CD4-positive, alpha-beta T cell (primary cell): ENCODE measurements at regions not wholly inside any gene's neighbourhood (a gene's known extent, or its start where the extent isn't known, plus 50 kb on each side); places are given as distances from the start of the nearest gene placed in this dataset.

Experiments used
- ATAC-seq: fragments of 200-7000 bp; cut with Tn5 transposase; one replicate; pipeline ENCODE4 v1.10.0; 2022; ENCODE audit warnings: mild to moderate bottlenecking; ENCODE audit not compliant: poor library complexity
- CTCF ChIA-PET: fragments of 350-600 bp; sonication (Branson Sonifier 250); formaldehyde crosslinking; loops from one replicate; lab custom pipeline; 2021; ENCODE audit warnings: antibody characterized with exemption, inconsistent platforms; lab: Charles Lee
- POLR2A ChIA-PET: fragments of 350-600 bp; sonication (Branson Sonifier 250); formaldehyde crosslinking; loops from one replicate; lab custom pipeline; 2021; ENCODE audit warnings: antibody characterized with exemption, inconsistent platforms; lab: Charles Lee
- DNase-seq, 14 experiments: peaks; one replicate each; pipeline ENCODE4 v3.0.0-alpha.2; 2013 to 2020; ENCODE audit warnings: mixed read lengths in 2 of 14
- H3K27ac ChIP-seq, 2 donors: one replicate each; pipeline versions ENCODE4 v1.5.1 to v1.7.0; 2013; ENCODE audit warnings: low read length in 2 of 2, low read depth in 1 of 2, mild to moderate bottlenecking in 1 of 2
- H3K27me3 ChIP-seq, 2 experiments: 1 replicate in 1 of 2; 2 replicates in 1 of 2; pipeline versions ENCODE4 v1.6.1 to v1.7.0; 2013; ENCODE audit warnings: low read length in 2 of 2, control low read depth in 1 of 2, mild to moderate bottlenecking in 1 of 2, moderate library complexity in 1 of 2; ENCODE audit not compliant: insufficient read depth in 2 of 2, control insufficient read depth in 1 of 2
- H3K36me3 ChIP-seq: one replicate; pipeline ENCODE4 v1.6.1; 2013; ENCODE audit warnings: low read length, control low read depth; ENCODE audit not compliant: insufficient read depth
- H3K4me1 ChIP-seq: one replicate; pipeline ENCODE4 v1.6.1; 2013; ENCODE audit warnings: low read length, control low read depth; ENCODE audit not compliant: insufficient read depth
- H3K4me3 ChIP-seq: one replicate; pipeline ENCODE4 v1.5.1; 2013; ENCODE audit warnings: mild to moderate bottlenecking, low read length, moderate library complexity
- H3K9me3 ChIP-seq, 2 experiments: 1 replicate in 1 of 2; 2 replicates in 1 of 2; pipeline versions ENCODE4 v1.6.1 to v1.7.0; 2013; ENCODE audit warnings: low read length in 2 of 2, mild to moderate bottlenecking in 2 of 2, control low read depth in 1 of 2, moderate library complexity in 1 of 2; ENCODE audit not compliant: control insufficient read depth in 1 of 2, insufficient read depth in 1 of 2
- H3K27ac Mint-ChIP-seq: one replicate; pipeline ENCODE4 v1.8.0; 2020; ENCODE audit warnings: mixed read lengths
- H3K27me3 Mint-ChIP-seq: one replicate; pipeline ENCODE4 v1.8.0; 2021; ENCODE audit warnings: mixed read lengths
- H3K36me3 Mint-ChIP-seq: one replicate; pipeline ENCODE4 v1.8.0; 2021; ENCODE audit warnings: low read depth, mixed read lengths
- H3K4me1 Mint-ChIP-seq: one replicate; pipeline ENCODE4 v1.8.0; 2021; ENCODE audit warnings: low read depth, mixed read lengths
- H3K4me3 Mint-ChIP-seq: one replicate; pipeline ENCODE4 v1.8.0; 2020; ENCODE audit warnings: mild to moderate bottlenecking, mixed read lengths
- H3K9me3 Mint-ChIP-seq: one replicate; pipeline ENCODE4 v1.8.0; 2020; ENCODE audit warnings: mixed read lengths
- intact Hi-C, 2 experiments: fragments of 100-400 bp; cut with DNase I in 1 of 2; cut with micrococcal nuclease in 1 of 2; formaldehyde crosslinking; loops; one replicate each; pipeline versions ENCODE4 v1.15.1 to v1.9.0; 2023 to 2025; cut with DNase I, micrococcal nuclease
- TF ChIP-seq, protein P1 (sequence below): fragments of 200-600 bp; IDR thresholded peaks from one replicate; pipeline ENCODE4 v1.8.0; 2022; ENCODE audit warnings: antibody characterized with exemption, mild to moderate bottlenecking

DNA sequence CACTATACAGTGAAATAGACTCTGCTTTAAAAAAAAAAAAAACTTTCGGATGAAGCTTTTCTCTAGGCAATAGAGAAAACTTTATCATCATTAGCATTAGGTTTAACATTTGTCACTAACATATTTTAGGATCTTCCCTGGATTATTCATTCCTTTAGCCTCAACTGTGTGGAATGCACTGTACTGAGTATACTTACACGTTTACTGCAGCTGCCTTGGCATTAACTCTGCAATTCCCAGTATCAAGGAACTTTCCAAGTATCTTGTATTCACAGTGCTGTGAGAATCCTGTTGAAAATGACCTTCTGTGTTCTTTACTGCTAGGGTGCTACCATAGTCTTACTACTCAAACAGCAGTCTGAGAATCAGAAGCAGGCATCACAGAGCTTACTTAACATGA lies 328.2 kb upstream of the COL3A1 start:
- no peaks in the 10 kb centered on the region for H3K27me3 Mint-ChIP-seq
- peaks cover 0 to 4% of the 10 kb centered on the region in 2 experiments for H3K9me3 ChIP-seq
- ATAC-seq (no peak), DNase-seq (no peak)
- TF ChIP-seq, protein P1, sequence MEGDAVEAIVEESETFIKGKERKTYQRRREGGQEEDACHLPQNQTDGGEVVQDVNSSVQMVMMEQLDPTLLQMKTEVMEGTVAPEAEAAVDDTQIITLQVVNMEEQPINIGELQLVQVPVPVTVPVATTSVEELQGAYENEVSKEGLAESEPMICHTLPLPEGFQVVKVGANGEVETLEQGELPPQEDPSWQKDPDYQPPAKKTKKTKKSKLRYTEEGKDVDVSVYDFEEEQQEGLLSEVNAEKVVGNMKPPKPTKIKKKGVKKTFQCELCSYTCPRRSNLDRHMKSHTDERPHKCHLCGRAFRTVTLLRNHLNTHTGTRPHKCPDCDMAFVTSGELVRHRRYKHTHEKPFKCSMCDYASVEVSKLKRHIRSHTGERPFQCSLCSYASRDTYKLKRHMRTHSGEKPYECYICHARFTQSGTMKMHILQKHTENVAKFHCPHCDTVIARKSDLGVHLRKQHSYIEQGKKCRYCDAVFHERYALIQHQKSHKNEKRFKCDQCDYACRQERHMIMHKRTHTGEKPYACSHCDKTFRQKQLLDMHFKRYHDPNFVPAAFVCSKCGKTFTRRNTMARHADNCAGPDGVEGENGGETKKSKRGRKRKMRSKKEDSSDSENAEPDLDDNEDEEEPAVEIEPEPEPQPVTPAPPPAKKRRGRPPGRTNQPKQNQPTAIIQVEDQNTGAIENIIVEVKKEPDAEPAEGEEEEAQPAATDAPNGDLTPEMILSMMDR: no peak
- H3K4me3 ChIP-seq: no peak overlapping the region
- CTCF ChIA-PET: no interaction called here
- H3K27ac ChIP-seq: no peak overlapping the region
- H3K27me3 ChIP-seq: no peaks in the 10 kb centered on the region
- intact Hi-C loops: no loop called here
- H3K4me3 Mint-ChIP-seq: no peak overlapping the region
- no peaks in the 10 kb centered on the region for H3K4me1 ChIP-seq
- no peak overlapping the region for H3K27ac Mint-ChIP-seq
- POLR2A ChIA-PET: no interaction called here
- no peaks in the 10 kb centered on the region for H3K4me1 Mint-ChIP-seq
- H3K36me3 ChIP-seq: no peaks in the 10 kb centered on the region
- H3K9me3 Mint-ChIP-seq: peaks cover 2% of the 10 kb centered on the region
- H3K36me3 Mint-ChIP-seq: no peaks in the 10 kb centered on the region

DNA sequence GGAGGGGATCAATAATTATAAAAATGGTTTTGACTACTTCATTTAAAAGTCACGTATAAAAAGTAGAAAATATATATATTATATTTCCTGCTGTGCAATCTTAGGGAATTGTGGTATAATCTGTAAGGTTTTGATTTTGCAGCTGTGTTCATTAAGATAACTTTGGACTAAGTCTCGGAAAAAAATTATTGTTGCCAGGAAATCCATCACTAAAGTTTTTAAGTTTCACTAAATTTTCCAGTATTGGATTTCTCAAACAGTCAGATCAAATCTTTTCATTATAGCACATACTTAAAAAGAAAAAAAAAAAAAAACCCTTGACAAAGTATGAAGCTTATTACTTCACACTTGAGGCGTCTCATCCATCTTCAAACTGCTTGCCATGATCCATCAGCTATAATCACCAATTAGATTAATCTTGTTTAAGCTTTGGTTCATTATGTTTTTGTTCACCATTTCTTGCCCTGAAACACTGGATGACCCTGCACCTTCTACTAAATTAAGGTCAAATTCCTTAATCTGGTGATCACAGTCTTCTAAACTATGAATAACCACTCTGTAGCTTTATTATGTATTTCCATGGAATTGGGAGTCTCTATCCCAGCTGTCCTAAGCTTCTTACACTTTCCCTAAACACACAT lies 326.6 kb upstream of the COL3A1 start:
- CTCF ChIA-PET: no interaction called here
- no peak overlapping the region for H3K4me3 Mint-ChIP-seq
- Histone ChIP-seq H3K27ac (no peak overlapping the region), H3K9me3 (peaks cover 0 to 4% of the 10 kb centered on the region in 2 experiments), H3K27me3 (no peaks in the 10 kb centered on the region), H3K4me3 (no peak overlapping the region), H3K4me1 (no peaks in the 10 kb centered on the region), H3K36me3 (no peaks in the 10 kb centered on the region)
- H3K27me3 Mint-ChIP-seq: no peaks in the 10 kb centered on the region
- no peaks in the 10 kb centered on the region for H3K36me3 Mint-ChIP-seq
- no peak overlapping the region for H3K27ac Mint-ChIP-seq
- intact Hi-C loops: no loop called here
- TF ChIP-seq, protein P1: no peak
- H3K4me1 Mint-ChIP-seq: no peaks in the 10 kb centered on the region
- POLR2A ChIA-PET: no interaction called here
- H3K9me3 Mint-ChIP-seq: peaks cover 2% of the 10 kb centered on the region
- DNase-seq (no peak), ATAC-seq (no peak)

DNA sequence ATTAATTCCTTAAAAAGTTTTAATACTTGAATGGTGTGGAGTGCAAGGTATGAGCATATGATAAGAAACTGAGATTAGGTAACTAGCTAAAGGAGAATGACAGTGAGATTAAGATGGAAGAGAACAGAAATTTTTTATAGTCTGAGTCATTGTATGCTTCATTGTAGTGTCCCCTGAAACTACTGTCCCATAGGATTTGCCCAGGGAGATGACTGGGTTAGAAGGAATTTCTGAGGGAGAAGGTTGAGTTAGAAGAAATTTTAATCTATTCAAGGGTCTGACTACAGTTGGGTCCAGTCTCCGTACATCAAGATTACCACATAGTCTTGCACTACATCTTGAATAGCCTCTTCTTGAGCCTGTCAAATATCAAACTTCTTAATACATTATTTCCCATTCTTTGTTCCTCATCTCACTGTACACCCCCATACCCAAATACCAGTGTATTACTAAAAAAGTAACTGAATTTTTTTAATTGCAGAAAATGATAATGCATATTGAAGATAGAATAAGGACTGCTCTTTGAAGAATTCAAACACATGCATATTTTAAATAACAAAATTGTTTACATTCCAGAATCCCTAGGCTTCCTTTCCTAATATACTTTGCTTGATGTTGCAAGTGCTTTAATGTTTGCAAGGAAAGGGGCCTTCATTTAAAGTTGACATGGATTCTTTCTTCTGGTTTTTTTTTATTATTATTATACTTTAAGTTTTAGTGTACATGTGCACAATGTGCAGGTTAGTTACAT lies 314.3 kb upstream of the COL3A1 start:
- no peak overlapping the region for H3K27ac ChIP-seq
- Mint-ChIP-seq H3K27ac (no peak overlapping the region), H3K36me3 (no peaks in the 10 kb centered on the region), H3K9me3 (no peaks in the 10 kb centered on the region), H3K4me1 (no peaks in the 10 kb centered on the region), H3K4me3 (no peak overlapping the region), H3K27me3 (no peaks in the 10 kb centered on the region)
- POLR2A ChIA-PET: no interaction called here
- intact Hi-C loops: no loop called here
- H3K27me3 ChIP-seq: no peaks in the 10 kb centered on the region
- TF ChIP-seq, protein P1: no peak
- no peaks in the 10 kb centered on the region for H3K4me1 ChIP-seq
- DNase-seq (no peak), ATAC-seq (no peak)
- no peaks in the 10 kb centered on the region for H3K36me3 ChIP-seq
- H3K4me3 ChIP-seq: no peak overlapping the region
- CTCF ChIA-PET: no interaction called here
- no peaks in the 10 kb centered on the region for H3K9me3 ChIP-seq
